Kidney (tissue), 13 donors: ENCODE measurements at regions not wholly inside any gene's neighbourhood (a gene's known extent, or its start where the extent isn't known, plus 50 kb on each side); places are given as distances from the start of the nearest gene placed in this dataset.

Source experiments
- DNase-seq, 5 donors: peaks; one replicate each; pipeline ENCODE4 v3.0.0-alpha.2; 2013 to 2020
- FAIRE-seq: peaks from 2 replicates; lab custom pipeline; 2012; peaks lifted over from hg19 to GRCh38; lab: Jason Lieb, UNC
- H3K27ac ChIP-seq, 2 donors: one replicate each; pipeline ENCODE4 v1.7.0; 2013; ENCODE audit warnings: low read depth in 2 of 2, low read length in 2 of 2, inconsistent platforms in 1 of 2
- H3K27me3 ChIP-seq: one replicate; pipeline ENCODE4 v1.7.1; 2013; ENCODE audit warnings: low read length, inconsistent platforms; ENCODE audit not compliant: control insufficient read depth, insufficient read depth
- H3K36me3 ChIP-seq, 3 donors: one replicate each; pipeline versions ENCODE4 v1.7.0 to v1.7.1; 2013; ENCODE audit warnings: low read length in 3 of 3, control low read depth in 1 of 3, inconsistent platforms in 1 of 3; ENCODE audit not compliant: insufficient read depth in 3 of 3, control insufficient read depth in 2 of 3
- H3K4me1 ChIP-seq, 3 donors: one replicate each; pipeline versions ENCODE4 v1.7.0 to v1.7.1; 2013; ENCODE audit warnings: low read length in 3 of 3, inconsistent platforms in 1 of 3, low read depth in 1 of 3; ENCODE audit not compliant: control insufficient read depth in 2 of 3, insufficient read depth in 2 of 3
- H3K4me3 ChIP-seq, 3 donors: one replicate each; pipeline versions ENCODE4 v1.7.0 to v1.8.1; 2013; ENCODE audit warnings: low read length in 3 of 3, control low read depth in 1 of 3, inconsistent platforms in 1 of 3
- H3K9ac ChIP-seq, 3 donors: one replicate each; pipeline versions ENCODE4 v1.7.0 to v1.7.1; 2013; ENCODE audit warnings: low read length in 3 of 3, control low read depth in 1 of 3, inconsistent platforms in 1 of 3
- H3K9me3 ChIP-seq, 3 donors: one replicate each; pipeline versions ENCODE4 v1.7.0 to v1.7.1; 2013; ENCODE audit warnings: low read length in 3 of 3, control low read depth in 1 of 3, inconsistent platforms in 1 of 3; ENCODE audit not compliant: control insufficient read depth in 2 of 3, insufficient read depth in 1 of 3
- intact Hi-C: fragments of 100-400 bp; cut with DNase I; formaldehyde crosslinking; loops from one replicate; pipeline ENCODE4 v1.11.1; 2022
- TF ChIP-seq, protein P1 (sequence below): IDR thresholded peaks from 3 replicates; pipeline ENCODE4 v1.5.1; 2012; ENCODE audit warnings: mild to moderate bottlenecking, moderate library complexity, borderline replicate concordance; ENCODE audit not compliant: insufficient read depth; ENCODE audit errors: extremely low read depth
- donor health status: control.
- donor health status: control.
- donor health status: control.
- donor health status: control.
- donor health status: control.
- donor health status: DM: yes; HTN: yes; CAD: no.
- donor health status: Normal renal cell carcinoma (clear cell type).

DNA sequence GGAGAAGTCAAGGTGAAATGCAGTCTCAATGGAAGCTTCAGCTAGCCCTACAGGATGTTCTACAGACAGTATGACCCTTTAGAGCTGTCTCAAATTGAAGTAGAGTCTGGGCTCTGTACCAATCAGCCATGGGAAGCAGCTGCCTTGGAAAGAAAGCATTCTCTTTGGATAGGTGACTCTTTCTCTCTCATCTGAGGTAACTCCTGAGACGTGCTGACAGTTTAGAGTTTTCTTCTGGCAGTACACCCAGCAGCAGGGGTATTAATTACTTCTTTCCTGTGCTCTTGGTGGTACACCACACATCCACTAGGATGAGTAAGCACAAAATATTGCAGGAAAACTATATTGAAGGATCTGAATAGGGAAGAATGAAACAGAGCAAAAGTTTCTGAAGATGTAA is 329.6 kb upstream of the RGMB start:
- intact Hi-C loops, result no loop called here
- DNase-seq, result no peak
- Histone ChIP-seq H3K27ac (no peak overlapping the region), H3K27me3 (no peaks in the 10 kb centered on the region), H3K4me1 (no peaks in the 10 kb centered on the region), H3K9ac (no peak overlapping the region), H3K4me3 (no peak overlapping the region), H3K9me3 (peaks cover 0 to 5% (median 0%) of the 10 kb centered on the region in 3 donors), H3K36me3 (no peaks in the 10 kb centered on the region)
- no peak for FAIRE-seq
- TF ChIP-seq, protein P1, sequence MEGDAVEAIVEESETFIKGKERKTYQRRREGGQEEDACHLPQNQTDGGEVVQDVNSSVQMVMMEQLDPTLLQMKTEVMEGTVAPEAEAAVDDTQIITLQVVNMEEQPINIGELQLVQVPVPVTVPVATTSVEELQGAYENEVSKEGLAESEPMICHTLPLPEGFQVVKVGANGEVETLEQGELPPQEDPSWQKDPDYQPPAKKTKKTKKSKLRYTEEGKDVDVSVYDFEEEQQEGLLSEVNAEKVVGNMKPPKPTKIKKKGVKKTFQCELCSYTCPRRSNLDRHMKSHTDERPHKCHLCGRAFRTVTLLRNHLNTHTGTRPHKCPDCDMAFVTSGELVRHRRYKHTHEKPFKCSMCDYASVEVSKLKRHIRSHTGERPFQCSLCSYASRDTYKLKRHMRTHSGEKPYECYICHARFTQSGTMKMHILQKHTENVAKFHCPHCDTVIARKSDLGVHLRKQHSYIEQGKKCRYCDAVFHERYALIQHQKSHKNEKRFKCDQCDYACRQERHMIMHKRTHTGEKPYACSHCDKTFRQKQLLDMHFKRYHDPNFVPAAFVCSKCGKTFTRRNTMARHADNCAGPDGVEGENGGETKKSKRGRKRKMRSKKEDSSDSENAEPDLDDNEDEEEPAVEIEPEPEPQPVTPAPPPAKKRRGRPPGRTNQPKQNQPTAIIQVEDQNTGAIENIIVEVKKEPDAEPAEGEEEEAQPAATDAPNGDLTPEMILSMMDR, result no peak

DNA sequence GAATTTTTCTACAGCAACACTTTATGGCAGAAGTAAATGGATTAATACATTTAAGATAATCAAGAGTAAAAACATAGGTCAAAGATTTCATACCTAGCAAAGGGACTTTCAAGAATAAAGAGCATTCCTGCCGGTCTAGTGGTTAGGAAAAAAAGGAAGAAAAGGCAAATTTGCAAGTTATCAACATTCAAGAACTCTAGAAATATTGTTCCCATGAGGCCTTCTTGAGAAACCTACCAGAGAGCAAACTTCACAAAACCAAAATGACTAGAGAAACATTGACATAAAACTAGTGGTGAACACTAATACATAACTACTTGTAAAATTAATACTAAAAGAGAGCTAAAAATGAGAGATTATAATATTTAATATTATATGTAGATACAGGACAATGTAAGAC is 320.2 kb upstream of the RGMB start:
- H3K9me3 ChIP-seq, result no peaks in the 10 kb centered on the region
- no peak overlapping the region for H3K9ac ChIP-seq
- no peak for FAIRE-seq
- TF ChIP-seq, protein P1, result no peak
- H3K4me3 ChIP-seq, result no peak overlapping the region
- no peak for DNase-seq
- no peaks in the 10 kb centered on the region for H3K27me3 ChIP-seq
- intact Hi-C loops, result no loop called here
- H3K27ac ChIP-seq, result no peak overlapping the region
- no peaks in the 10 kb centered on the region for H3K4me1 ChIP-seq
- H3K36me3 ChIP-seq, result no peaks in the 10 kb centered on the region

DNA sequence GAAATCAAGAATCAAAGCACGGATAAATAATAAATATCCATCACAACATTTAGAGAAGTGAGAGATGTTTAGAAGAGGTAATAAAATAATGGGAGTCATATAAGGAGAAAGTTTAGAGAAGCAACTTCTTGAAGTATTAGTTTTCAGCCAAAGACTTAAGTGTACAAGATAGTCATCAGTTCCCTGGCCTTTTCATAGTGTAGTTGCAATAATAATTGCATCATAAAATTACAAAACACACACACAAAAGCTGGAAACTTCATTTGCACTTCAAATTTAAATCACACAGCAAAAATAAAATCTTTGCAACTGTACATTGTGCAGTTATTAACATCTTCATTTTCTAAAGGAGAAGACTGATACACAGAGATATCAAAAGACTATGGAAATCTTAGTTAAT is 319.1 kb upstream of the RGMB start:
- H3K9me3 ChIP-seq, result no peaks in the 10 kb centered on the region
- H3K9ac ChIP-seq, result no peak overlapping the region
- intact Hi-C loops, result no loop called here
- H3K4me3 ChIP-seq, result no peak overlapping the region
- no peak overlapping the region for H3K27ac ChIP-seq
- FAIRE-seq, result no peak
- H3K27me3 ChIP-seq, result no peaks in the 10 kb centered on the region
- TF ChIP-seq, protein P1, result no peak
- no peak for DNase-seq
- H3K4me1 ChIP-seq, result no peaks in the 10 kb centered on the region
- no peaks in the 10 kb centered on the region for H3K36me3 ChIP-seq

DNA sequence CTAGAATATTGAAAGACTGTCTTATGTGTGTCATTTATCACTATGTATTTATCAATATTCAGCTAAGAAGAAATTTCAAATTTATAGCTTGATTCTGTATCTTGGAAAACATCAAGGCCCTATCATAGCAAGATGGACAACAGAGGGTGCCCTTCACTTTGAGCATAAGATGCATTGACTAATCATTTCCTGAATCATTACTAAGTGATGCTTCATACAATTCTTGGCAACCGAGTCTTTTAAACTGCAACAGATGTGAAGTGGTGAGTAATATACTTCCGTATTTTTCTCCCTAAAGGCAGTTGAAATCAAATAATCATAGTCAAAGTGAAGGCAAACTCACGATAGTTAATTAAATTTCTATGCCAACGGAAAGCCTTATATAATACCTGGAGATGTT is 318.6 kb upstream of the RGMB start:
- intact Hi-C loops, result no loop called here
- no peak for FAIRE-seq
- no peak overlapping the region for H3K27ac ChIP-seq

More for the DNA sequence above, 318.6 kb upstream of the RGMB start:
- Histone ChIP-seq H3K36me3 (no peaks in the 10 kb centered on the region), H3K4me3 (no peak overlapping the region), H3K27me3 (no peaks in the 10 kb centered on the region), H3K9ac (no peak overlapping the region), H3K9me3 (no peaks in the 10 kb centered on the region), H3K4me1 (no peaks in the 10 kb centered on the region)
- no peak for DNase-seq
- TF ChIP-seq, protein P1, result no peak
